ENCODE measurements at regions not wholly inside any gene's neighbourhood (a gene's known extent, or its start where the extent isn't known, plus 50 kb on each side); places are given as distances from the start of the nearest gene placed in this dataset.

DNA sequence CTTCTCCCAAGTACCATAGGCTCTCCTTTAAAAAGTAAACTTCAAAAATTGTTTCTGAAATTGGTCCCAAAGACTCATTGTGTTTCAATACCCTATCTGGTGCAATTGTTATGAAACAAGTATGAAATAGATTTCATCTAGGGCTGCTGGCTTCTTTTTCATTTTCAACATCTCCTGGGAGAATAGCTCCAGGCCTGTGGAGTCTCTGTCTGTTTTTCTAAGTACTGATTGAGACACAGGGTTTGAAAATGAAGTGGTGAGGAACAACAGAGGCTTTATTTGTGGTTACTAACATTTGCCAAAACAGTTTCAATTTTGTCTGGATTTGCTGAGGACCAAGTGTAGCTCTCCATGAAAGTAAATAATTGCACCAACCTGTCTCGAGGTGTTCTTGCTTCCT, 315.9 kb upstream of the LRATD1 start:
- no peak for TF ChIP-seq POLR2A (IDR thresholded peaks at IDR 0.05; ENCODE audit: low read depth, low read length)
- no peak for DNase-seq (ENCODE audit: insufficient read length, low spot score)
- no peak for FAIRE-seq

DNA sequence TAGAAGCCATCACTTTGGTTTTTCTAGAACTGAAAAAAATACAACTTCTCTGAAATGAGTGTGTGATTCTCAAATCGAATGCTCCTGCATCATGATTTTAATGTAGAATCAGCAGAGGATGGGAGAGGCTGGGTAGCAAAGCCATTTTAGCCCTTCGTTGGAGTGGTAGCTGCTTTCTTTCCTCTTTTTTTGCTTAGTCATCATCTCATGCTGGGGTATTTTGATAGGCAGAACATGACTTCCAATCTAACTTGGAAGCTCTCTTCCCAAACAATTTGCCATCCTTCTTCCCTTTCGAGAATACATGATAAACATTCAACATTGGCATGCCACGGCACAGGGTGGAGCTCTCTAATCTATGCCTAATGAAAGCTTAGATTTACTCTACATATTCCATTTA, 311.2 kb upstream of the LRATD1 start:
- TF ChIP-seq POLR2A (IDR thresholded peaks at IDR 0.05; ENCODE audit: low read depth, low read length) = no peak
- FAIRE-seq = no peak
- DNase-seq (ENCODE audit: insufficient read length, low spot score) = no peak

DNA sequence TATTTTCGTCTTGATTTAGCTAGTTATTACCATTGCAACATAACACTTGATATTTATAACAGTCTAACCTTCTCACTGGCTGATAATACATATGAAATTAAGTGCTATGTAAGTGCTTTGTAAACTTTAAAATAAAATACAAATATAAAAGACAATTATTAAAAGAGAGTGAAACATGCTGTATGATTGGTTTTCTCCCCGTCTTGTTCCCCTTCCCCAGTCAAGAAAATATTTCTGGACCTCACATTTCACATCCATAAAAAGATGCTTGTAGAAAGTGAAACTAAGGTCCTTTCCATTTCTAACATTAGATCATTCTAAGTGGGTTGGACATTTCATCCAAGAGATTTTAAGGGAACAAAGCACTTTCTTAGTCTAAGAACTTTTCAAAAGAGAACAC, 310.2 kb upstream of the LRATD1 start:
- no peak for TF ChIP-seq POLR2A (IDR thresholded peaks at IDR 0.05; ENCODE audit: low read depth, low read length)
- DNase-seq (ENCODE audit: insufficient read length, low spot score) (no peak), FAIRE-seq (no peak)

DNA sequence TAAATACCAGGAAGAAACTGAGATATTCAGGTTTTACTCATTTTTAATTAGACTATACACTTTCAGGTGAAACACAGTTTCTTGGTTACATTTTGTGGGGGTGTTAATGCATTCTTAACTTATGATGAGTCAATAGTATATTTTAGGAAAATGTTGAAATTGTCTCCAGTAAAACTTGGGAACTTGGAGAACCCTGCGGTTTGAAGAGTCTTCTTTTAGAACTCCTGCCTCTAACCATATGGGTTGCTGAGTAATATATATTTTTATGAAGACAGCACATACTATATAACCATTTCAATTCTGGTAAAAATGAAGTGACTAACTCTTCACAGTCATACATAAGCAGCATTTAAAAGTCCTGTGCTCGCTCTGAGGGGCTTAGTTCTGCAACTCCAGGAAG, 308.2 kb upstream of the LRATD1 start:
- FAIRE-seq = no peak
- DNase-seq (ENCODE audit: insufficient read length, low spot score) = no peak
- TF ChIP-seq POLR2A (IDR thresholded peaks at IDR 0.05; ENCODE audit: low read depth, low read length) = no peak

DNA sequence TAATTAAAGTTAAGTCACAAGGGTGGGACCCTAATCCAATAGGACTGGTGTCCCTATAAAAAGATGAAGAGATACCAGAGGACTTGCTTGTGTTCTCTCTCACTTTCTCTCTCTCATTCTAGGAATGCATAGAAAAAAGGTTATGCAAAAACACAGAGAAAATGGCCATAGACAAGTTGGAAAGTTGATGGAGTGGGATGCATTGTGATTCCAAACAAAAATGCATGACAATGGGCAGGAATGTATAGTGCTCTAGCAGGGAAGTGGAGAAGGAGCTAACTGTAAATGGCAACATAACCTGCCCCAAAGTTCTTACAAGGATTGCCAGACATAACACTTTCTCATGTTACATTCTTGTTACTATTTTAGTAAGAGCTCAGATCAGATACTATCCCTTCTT, 301.6 kb upstream of the LRATD1 start:
- TF ChIP-seq POLR2A (IDR thresholded peaks at IDR 0.05; ENCODE audit: low read depth, low read length) = no peak
- FAIRE-seq (no peak), DNase-seq (ENCODE audit: insufficient read length, low spot score) (no peak)

DNA sequence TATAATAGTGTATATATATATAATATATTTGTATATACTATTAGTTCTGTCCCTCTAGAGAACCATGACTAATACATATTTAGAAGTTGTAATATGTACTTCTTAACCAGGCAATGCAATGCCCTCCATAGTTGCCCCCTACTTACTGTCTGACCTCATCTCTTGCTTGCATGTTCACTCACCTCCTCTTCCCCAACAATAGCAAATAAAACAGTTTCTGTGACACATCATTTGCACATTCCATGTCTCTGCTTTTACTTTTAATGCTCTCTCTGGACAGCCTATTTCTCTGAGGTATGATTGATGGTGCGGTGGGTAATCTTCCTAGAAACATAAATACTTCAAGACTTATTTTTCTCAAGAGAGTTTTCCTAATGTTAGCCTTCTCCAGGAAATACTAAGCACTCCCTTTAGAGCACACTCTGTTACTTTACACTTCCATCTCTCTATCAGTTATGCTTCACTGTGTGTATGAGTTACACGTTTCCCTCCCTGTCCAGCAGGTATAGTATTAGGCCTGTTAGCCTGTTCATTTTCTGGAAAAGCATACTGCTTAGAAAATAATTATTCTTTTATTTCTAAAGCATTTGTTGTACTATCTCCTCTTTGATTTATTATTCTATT, 295.6 kb upstream of the LRATD1 start:
- no peak for TF ChIP-seq POLR2A (IDR thresholded peaks at IDR 0.05; ENCODE audit: low read depth, low read length)
- no peak for FAIRE-seq
- no peak for DNase-seq (ENCODE audit: insufficient read length, low spot score)

DNA sequence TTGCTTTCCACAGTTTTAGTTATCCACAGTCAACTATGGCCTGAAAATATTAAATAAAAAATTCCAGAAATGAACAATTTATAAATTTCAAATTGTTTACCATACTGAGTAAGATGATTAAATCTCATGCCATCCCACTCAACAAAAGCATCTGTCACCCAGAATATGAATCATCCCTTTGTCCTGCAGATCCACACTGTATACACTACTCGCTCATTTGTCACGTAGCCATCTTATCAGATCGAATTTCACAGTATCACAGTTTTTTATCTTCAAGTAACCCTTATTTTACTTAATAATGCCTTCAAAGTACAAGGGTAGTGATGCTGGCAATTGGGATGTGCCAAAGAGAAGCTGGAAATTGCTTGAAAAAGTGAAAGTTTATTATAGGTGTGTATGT, 291.8 kb upstream of the LRATD1 start:
- DNase-seq (ENCODE audit: insufficient read length, low spot score) = no peak
- FAIRE-seq = no peak
- TF ChIP-seq POLR2A (IDR thresholded peaks at IDR 0.05; ENCODE audit: low read depth, low read length) = no peak

DNA sequence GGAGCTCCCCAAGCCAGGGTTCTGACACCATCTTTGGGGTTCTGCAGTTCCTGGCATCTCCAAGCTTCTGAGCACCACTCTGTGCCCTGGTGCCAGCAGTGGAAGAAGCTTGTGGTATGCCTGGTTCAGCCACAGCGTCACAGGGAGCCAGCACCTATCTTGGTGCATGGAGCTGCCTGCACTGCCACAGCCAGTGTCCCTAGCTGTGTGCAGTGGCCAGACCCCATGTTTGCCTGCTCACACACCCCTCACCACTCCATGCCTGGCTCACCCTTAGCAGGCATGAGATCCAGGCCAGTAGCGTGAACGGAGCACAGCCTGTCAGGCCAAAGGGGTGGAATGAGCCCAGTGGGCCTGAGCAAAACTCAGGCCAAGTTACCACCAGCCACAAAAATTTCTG, 290.2 kb upstream of the LRATD1 start:
- FAIRE-seq (no peak), DNase-seq (ENCODE audit: insufficient read length, low spot score) (no peak)
- no peak for TF ChIP-seq POLR2A (IDR thresholded peaks at IDR 0.05; ENCODE audit: low read depth, low read length)

DNA sequence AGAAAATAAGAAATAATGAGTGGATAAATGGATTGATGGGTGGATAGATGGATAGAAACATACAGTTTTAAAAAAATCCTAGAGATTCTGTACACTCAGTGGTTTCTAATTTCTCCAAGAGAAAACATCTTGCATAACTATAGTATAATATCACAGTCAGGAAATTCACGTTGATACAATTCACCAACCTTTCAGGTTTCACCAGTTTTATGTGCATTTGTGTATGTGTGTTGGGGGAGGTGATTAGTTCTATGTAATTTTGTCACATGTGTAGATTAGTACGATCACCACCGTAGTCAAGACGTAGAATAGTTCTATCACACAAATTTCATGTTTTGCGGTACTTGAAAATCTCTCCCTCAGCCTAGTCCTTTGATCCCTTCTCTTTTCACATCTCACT, 288.2 kb upstream of the LRATD1 start:
- FAIRE-seq = no peak
- TF ChIP-seq POLR2A (IDR thresholded peaks at IDR 0.05; ENCODE audit: low read depth, low read length) = no peak
- no peak for DNase-seq (ENCODE audit: insufficient read length, low spot score)

DNA sequence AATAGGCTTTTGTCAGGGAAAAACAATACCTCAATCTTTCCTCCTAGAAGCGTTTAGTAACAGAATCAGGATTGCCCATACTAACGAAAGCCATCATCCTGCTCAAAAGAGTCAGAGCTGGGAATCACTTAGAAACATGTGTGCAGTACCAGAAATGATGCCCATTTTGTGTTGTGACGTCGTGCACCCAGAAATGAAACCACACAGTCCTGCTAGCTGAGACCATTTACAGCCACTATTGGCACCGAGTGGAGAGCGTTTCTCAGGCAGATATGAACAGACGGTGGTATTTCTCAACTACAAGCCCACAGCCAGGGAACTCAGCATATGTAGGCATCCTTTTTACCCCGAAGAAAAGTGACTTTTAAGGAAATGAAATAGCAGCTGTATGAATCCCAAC, 284.3 kb upstream of the LRATD1 start:
- no peak for FAIRE-seq
- TF ChIP-seq POLR2A (IDR thresholded peaks at IDR 0.05; ENCODE audit: low read depth, low read length) = no peak

DNA sequence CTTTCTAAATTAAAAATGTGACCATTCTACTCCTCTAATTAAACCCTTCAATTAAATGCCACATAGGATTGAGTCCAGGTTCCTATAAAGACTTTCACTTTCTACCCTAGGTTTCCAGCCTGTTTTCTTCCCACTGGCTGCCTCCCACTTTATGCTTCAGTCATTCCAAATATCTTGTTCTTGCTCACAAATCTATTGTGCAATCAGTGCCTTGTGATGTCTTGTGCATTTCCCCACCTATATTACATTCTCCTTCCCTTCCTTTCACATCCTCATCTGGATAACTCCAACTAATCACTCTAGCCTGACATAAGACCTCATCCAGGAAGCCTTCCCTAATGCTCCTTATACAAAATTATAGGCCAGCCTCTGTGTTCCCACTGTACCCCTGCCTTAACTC, 281.7 kb upstream of the LRATD1 start:
- TF ChIP-seq POLR2A (IDR thresholded peaks at IDR 0.05; ENCODE audit: low read depth, low read length) = no peak
- FAIRE-seq (no peak), DNase-seq (ENCODE audit: insufficient read length, low spot score) (no peak)

More for the DNA sequence above, 284.3 kb upstream of the LRATD1 start:
- DNase-seq (ENCODE audit: insufficient read length, low spot score) = no peak

DNA sequence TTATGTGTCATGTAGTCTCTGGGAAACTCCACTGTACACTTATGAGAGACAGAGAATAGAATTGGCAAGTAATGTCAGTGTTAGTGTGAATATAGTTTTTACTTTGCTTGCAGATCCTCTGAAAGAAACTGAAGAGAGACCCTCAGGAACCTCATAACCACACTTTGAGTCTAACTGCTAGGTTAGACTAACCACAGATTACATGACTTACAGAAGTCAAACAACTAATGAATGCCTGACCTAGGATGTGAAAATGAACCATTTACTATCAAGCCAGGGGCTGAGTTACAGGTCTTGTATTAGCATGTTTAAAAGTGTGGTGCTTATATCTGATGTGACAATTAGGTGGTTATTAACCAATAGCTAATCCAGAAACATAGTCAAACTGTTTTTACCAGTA, 280.4 kb upstream of the LRATD1 start:
- TF ChIP-seq POLR2A (IDR thresholded peaks at IDR 0.05; ENCODE audit: low read depth, low read length) = no peak
- FAIRE-seq (no peak), DNase-seq (ENCODE audit: insufficient read length, low spot score) (no peak)

DNA sequence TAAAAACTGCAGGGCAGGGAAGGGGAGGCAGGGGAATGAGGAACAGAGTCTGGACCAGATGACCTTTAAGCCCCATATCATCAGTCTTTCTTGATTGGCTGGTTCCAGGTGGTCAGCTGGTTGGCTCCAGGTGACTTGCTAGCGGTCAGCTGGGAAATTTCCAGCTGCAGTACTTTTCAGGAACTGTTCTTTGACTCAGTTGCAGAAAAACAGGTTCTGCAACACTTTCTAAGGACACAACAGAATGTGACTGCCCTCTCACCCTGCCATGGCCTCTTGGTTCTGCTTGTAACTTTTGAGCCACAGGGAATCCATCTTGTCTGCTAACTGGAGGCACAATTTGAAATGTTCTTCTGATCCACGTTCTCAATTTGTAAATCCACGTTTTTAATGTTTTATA, 278.3 kb upstream of the LRATD1 start:
- FAIRE-seq = no peak
- no peak for DNase-seq (ENCODE audit: insufficient read length, low spot score)
- TF ChIP-seq POLR2A (IDR thresholded peaks at IDR 0.05; ENCODE audit: low read depth, low read length) = no peak

DNA sequence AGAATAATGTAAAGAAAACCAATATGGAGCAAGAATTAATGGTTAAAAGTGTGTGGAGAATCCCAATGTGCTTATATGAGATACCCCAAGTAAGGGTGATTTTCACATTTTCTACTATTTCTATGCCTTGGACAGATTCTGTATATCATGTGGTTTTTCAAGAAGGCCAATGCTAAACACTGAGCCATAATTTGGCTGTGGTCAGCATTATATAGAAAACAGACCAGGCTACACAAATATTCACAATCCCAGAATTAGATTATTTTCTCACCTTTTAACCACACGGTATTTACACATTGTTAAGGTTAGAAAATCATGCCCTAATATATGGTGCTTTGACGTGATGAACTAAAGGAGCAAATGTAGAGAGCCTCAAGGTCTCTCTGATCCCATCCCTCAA, 277.4 kb upstream of the LRATD1 start:
- FAIRE-seq (no peak), DNase-seq (ENCODE audit: insufficient read length, low spot score) (no peak)
- TF ChIP-seq POLR2A (IDR thresholded peaks at IDR 0.05; ENCODE audit: low read depth, low read length) = no peak

DNA sequence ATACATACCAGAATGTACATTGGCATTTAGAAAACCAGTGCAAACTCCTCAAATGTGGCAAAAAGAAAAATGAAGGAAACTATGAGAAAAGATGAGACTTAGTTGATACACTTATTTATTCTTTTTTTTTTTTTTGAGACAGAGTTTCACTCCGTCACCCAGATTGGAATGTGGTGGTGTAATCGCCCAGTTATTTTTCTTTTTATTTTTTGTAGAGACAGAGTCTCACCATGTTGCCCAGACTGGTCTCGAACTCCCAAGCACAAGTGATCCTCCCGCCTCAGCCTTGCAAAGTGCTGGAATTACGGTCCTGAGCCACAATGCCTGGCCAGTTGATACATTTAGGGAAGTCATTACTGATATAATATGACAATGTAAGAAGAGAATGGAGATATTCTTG, 274.2 kb upstream of the LRATD1 start:
- no peak for TF ChIP-seq POLR2A (IDR thresholded peaks at IDR 0.05; ENCODE audit: low read depth, low read length)
- DNase-seq (ENCODE audit: insufficient read length, low spot score) (no peak), FAIRE-seq (no peak)

DNA sequence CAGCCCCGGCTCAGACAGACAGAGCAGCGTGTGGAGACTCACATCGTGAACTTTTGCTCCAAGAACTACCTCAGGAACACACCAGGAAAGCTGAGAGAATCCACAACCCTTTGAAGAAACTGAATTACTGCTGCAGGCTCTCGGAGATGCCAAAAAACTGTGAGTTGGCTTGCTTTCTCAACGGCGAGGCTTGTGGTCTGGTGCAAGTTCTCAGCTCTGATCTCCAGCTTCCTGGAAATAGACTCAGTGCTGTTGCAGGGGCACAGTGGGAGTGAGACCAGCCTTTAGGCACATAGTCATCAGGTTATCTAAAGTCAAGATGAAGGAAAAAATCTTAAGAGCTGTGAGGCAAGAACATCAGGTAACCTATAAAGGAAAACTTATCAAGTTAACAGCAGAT, 273.7 kb upstream of the LRATD1 start:
- TF ChIP-seq POLR2A (IDR thresholded peaks at IDR 0.05; ENCODE audit: low read depth, low read length) = no peak
- no peak for DNase-seq (ENCODE audit: insufficient read length, low spot score)
- FAIRE-seq = no peak
